ENCODE measurements at regions not wholly inside any gene's neighbourhood (a gene's known extent, or its start where the extent isn't known, plus 50 kb on each side); places are given as distances from the start of the nearest gene placed in this dataset.

GRCh38 chr1:36697836-36698605, 215.3 kb upstream of the CSF3R start:
- TF ChIP-seq CTCF (IDR thresholded peaks at IDR 0.05; ENCODE audit: low read depth, low read length) = no peak
- H3K4me3 ChIP-seq (ENCODE audit: low read depth, low read length) = no peak overlapping the region

DNA sequence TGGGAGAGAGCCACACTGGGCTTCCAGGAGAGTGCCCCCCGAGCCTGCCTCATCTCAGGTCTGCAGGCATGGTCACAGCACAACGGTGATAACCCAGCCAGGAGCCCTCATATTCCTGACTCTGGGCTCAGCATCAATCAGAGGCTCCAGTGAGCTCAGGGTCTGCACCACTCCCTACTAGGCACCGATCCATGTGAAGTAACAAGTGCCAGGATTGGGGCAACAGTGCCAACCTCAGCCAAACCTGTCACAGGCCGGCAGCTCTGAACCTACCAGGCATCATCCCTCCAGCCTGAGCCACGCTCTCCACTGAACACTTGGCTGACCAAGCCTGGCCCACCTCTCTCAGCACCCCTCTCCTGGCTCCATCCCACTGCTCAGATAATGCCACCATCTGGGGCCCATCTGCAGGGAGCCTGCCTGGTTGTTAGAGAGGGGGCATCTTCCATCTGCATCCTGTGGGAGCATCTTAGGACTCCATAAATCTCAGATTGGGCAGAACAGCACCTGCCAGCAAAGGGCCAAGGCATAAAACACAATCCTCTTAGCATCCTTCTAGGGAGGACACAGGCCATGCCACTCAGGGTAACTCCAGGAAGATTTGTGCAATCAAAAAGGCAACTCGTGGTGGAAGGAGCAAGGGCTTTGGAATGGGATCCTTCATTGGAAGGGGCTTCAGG, 213.7 kb upstream of the CSF3R start:
- H3K4me3 ChIP-seq (ENCODE audit: low read depth, low read length) = no peak overlapping the region
- no peak for TF ChIP-seq CTCF (IDR thresholded peaks at IDR 0.05; ENCODE audit: low read depth, low read length)

- no peak for TF ChIP-seq CTCF (IDR thresholded peaks at IDR 0.05; ENCODE audit: low read depth, low read length)
- H3K4me3 ChIP-seq (ENCODE audit: low read depth, low read length) = no peak overlapping the region
These were observed 210.9 kb upstream of the CSF3R start for GRCh38 chr1:36693603-36694002.

DNA sequence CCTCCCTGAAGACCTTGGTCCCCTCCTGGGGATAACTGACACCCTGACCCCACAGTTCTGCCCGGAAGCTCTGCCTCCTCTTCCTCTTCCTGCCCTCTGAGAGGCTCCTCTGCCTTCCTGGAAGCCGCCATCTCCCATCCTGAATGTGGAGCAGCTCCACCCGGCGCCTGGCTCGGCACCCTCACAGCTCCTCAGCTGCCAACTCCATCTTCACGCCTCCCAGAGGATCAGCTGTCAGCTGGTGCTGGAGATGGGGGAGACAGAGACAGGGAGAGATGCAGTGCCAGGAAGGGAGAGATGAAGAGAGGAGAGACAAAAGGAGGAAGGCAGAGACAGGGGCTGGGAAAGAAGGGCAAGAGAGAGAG, 210.4 kb upstream of the CSF3R start:
- TF ChIP-seq CTCF (IDR thresholded peaks at IDR 0.05; ENCODE audit: low read depth, low read length) = no peak
- no peak overlapping the region for H3K4me3 ChIP-seq (ENCODE audit: low read depth, low read length)

DNA sequence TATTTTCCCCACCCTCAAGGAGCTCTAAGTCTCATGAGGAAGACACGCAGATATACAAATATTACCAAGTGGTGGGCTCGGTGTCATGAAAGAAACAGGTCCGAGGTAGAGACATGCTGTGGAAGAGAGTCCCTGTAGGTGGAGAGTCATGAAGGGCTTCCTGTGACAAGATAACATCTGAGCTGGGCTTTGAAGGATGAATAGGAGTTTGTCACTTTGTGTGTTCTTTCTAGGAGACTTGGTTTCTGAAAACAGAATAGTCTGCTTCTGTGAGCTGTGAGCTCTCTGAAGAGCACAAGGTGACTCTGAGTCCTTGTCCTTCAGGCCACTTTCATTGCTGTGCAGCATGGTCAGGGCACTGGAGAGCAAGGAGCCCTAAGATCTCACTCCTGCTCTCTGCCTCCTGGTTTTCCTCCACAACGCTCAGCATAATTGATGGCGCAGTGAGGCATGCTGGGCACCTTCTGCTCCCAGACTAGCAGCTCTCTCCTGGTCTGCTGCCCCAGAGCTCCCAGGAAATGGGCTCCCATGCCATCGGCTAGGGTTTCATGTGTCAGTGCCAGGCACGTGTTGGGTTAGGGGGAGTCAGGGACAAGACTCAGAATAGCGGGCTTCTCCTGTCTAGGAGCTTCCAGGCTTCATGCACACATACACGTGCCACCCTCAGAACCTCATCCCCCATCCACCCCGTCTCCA, 209.9 kb upstream of the CSF3R start:
- no peak overlapping the region for H3K4me3 ChIP-seq (ENCODE audit: low read depth, low read length)
- no peak for TF ChIP-seq CTCF (IDR thresholded peaks at IDR 0.05; ENCODE audit: low read depth, low read length)

DNA sequence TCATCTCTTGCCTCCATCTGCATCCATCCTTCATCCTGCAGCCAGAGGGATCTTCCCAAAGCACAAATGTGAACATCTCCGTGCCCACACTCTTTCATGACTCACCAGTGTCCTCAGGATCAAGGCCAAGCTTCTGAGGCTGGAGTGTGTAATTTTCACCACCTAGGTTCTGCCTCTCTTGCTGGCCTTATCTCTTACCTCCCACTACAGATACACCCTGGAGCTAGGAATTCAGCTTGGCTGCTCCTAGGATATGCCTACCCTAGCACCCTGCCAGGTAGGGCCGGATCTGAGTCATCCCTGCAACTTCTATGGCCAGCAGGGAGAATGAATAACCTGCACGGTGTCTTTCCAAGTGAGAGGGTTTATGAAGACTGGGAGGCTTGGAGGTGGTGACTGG, 208.7 kb upstream of the CSF3R start:
- TF ChIP-seq CTCF (IDR thresholded peaks at IDR 0.05; ENCODE audit: low read depth, low read length) = no peak

DNA sequence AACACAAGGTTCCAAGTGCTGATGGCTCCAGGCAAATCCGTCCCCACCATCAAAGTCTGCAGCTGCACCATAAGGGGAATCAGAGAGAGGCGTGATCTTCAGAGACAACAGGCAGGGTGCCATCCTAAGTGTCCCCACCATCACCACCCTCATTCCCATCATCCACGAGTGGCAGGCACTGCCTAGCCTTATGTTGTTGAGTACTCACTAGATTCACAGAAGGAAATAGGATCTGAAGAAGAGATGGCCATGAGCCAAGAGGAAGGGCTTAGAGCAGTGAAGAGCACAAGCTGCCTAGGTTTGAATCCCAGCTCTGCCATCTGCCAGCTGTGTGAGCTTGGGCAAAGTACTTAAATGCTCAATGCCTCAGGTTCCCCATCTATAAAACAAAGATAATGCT, 207.3 kb upstream of the CSF3R start:
- no peak overlapping the region for H3K4me3 ChIP-seq (ENCODE audit: low read depth, low read length)
- no peak for TF ChIP-seq CTCF (IDR thresholded peaks at IDR 0.05; ENCODE audit: low read depth, low read length)

More for the DNA sequence above, 208.7 kb upstream of the CSF3R start:
- no peak overlapping the region for H3K4me3 ChIP-seq (ENCODE audit: low read depth, low read length)
